ENCODE measurements at regions not wholly inside any gene's neighbourhood (a gene's known extent, or its start where the extent isn't known, plus 50 kb on each side); places are given as distances from the start of the nearest gene placed in this dataset.

DNA sequence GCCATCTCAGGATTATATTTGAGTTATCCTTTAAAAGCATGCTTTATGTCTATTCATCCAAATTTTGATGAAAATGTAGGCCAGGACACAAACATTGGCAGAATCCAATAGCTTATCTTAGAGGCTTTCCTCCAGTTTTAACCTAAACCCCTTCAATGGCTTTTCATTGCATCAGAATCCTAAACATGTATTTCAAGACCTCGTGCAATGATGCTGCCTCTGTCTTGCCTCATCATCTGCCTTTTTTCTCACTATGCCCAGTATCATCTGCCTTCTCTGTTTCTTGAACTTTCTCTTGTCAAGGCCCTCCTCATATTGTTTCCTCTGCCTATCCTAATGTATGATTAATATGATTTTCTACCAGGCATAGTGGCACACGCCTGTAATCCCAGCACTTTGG, 76.1 kb upstream of the MAP4 start:
- TF ChIP-seq POLR2A (IDR thresholded peaks at IDR 0.05) = no peak
- TF ChIP-seq CTCF (IDR thresholded peaks at IDR 0.05) = no peak

Measured in body of pancreas (tissue), 4 donors.